C4-2B (cell line): ENCODE measurements at regions not wholly inside any gene's neighbourhood (a gene's known extent, or its start where the extent isn't known, plus 50 kb on each side); places are given as distances from the start of the nearest gene placed in this dataset.

Experiments
- ZFX ChIP-seq: fragments of 450-650 bp; IDR thresholded peaks from 2 replicates; pipeline ENCODE4 v1.6.1; 2017
- TF ChIP-seq, protein P1 (sequence below): fragments of 450-650 bp; conservative IDR thresholded peaks from 2 replicates; pipeline ENCODE4 v1.5.1; 2017; ENCODE audit warnings: mild to moderate bottlenecking

DNA sequence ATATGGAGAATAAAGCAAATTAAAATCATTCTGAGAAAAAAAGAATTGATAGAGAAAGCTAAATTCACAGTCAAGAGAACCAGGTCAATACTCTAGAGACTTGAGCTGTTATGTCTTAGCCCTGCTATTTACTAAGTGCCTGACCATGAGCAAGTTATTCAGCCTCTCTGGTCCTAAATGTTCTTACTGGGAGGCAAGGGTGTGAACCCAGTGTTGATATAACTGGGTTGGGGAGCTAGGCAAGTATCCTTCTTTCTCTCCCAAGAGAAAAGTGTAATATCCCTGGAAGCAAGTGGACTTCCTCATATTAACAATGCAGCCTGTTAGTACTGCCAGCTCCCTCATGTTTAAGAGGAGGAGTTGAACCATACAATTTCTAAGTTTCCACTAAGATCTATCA is 488.9 kb upstream of the RASGRP1 start:
- TF ChIP-seq, protein P1, sequence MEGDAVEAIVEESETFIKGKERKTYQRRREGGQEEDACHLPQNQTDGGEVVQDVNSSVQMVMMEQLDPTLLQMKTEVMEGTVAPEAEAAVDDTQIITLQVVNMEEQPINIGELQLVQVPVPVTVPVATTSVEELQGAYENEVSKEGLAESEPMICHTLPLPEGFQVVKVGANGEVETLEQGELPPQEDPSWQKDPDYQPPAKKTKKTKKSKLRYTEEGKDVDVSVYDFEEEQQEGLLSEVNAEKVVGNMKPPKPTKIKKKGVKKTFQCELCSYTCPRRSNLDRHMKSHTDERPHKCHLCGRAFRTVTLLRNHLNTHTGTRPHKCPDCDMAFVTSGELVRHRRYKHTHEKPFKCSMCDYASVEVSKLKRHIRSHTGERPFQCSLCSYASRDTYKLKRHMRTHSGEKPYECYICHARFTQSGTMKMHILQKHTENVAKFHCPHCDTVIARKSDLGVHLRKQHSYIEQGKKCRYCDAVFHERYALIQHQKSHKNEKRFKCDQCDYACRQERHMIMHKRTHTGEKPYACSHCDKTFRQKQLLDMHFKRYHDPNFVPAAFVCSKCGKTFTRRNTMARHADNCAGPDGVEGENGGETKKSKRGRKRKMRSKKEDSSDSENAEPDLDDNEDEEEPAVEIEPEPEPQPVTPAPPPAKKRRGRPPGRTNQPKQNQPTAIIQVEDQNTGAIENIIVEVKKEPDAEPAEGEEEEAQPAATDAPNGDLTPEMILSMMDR, result no peak
- no peak for TF ChIP-seq ZFX
